ENCODE measurements at regions not wholly inside any gene's neighbourhood (a gene's known extent, or its start where the extent isn't known, plus 50 kb on each side); places are given as distances from the start of the nearest gene placed in this dataset.
A peak's percentile ranks its signal among the peaks of the same experiment; 100 is the strongest.
"Not testable (repeated sequence)": the region's sequence is repeated elsewhere in the genome, so short reads cannot be mapped to it uniquely, and the experiment has no call there.

DNA sequence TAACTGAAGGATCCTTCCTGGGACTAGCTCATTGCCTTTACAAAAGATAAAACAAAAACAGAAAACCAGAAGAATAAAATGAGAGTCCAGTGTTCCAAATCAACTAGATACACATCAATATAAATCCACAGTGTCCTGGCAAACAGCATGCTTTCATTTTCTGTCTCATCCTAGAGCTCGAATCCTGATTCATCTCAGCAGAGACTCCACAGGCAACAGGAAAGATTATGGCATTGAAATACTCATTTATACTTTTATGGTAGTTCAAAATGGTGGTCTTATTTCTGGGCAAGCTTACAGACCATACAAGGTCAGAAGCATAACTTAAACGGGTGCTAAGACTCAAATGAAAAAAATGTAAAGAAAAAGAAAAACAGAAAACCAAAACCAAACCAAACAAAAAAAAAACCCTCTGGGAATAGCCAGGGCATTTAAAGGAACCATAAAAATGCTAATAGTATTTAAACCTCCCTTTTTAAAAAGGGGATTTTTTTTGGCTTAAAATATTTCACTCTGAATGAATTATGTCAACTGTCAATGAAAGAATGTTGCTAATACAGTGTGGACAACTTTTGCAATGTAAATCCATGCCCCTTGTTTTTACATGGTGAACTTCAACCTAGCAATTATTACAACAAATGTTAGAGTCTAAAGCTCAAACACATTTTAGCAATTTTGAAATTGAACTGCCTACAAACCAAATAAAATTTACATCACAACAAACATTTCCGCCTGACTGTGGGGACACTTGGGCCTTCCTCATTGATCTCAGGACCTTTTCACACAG, 57.9 kb downstream of the GPR101 start:
- DNase-seq (ENCODE audit: low read depth): no peak

DNA sequence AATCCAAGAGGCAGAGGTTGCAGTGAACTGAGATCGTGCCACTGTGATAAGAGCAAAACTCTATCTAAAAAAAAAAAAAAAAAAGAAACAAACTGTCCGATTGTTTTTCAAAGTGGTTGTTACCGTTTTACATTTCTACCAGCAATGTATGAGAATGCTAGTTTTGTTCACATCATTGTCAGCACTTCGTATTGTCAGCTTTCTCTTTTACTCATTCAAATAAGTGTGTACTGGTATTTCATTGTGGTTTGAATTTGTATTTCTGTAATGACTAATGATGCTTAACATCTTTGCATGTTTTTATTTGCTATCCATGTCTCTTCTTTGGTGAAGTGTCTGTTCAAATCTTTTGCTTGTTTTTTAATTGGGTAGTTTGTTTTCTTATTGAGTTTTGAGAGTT, 65.8 kb downstream of the GPR101 start:
- no peak for DNase-seq (ENCODE audit: low read depth)

- no peak for DNase-seq (ENCODE audit: low read depth)
Measured at GRCh38 chrX:136963973-136964372, 69.8 kb downstream of the GPR101 start.

DNA sequence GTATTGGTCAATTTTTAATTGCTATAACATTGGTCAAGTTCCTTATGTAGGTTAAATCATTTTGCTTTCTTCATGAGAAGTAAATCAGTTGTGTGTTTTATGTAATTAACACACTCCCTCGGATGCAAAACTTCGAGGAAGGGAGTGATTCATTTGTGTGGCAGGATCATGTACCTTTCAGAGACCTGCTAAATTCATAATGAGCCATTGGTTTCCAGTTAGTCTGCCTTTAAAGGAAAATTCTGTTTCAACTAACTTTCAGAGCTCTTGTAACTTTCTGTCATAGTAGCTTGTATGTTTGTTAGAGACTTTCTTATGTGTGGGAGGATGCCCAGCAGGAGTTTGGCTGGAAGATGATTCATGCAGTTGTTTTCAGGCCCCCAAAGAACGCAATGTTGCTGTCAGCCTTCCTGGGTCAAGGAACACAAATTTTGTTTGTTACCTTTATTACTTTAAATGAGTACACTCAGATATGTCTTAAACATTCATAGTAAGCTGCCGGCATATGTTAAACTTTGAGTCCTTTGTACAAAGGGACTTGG, 72.1 kb downstream of the GPR101 start:
- peak; percentile 3 for DNase-seq (ENCODE audit: low read depth)

- peak; percentile 21 for DNase-seq (ENCODE audit: low read depth)
Measured at GRCh38 chrX:136954930-136955329, 74.4 kb upstream of the RBMX start.

DNA sequence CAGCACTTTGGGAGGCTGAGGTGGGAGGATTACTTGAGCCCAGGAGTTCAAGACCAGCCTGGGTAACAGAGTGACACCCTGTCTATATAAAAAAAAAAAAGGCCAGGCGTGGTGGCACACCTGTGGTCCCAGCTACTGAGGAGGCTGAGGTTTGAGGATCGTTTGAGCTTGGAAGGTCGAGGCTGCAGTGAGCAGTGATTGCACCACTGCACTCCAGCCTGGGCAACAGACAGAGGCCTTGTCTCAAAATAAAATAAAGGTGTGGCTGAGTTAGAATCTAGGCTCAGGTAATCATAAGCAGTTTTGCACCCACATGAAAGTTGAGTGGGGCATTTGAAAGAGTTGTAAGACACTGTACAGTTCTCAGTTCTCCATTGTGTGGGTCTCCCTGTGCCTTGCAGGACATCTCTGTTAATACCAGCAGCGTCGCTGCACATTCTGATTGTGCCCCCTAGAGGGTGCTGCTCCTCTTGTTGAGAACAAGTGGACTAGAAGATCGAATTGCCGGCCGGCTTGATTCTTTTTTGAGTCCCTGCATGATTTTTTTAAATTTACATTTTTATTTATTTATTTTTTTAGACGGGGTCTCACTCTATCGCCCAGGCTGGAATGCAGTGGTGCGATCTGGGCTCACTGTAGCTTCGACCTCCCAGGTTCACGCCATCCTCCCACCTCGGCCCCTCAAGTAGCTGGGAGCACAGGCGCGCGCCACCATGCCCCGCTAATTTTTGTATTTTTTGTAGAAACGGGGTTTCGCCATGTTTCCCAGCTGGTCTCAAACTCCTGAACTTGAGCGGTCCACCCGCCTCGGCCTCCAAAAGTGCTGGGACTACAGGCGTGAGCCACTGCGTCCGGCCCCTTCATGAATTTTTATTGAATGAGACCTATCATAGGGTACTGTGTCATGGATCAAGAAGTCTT, 73.6 kb upstream of the RBMX start:
- DNase-seq (ENCODE audit: low read depth): peak; percentile 67

GRCh38 chrX:136950211-136950610, 69.7 kb upstream of the RBMX start:
- DNase-seq (ENCODE audit: low read depth): no peak

DNA sequence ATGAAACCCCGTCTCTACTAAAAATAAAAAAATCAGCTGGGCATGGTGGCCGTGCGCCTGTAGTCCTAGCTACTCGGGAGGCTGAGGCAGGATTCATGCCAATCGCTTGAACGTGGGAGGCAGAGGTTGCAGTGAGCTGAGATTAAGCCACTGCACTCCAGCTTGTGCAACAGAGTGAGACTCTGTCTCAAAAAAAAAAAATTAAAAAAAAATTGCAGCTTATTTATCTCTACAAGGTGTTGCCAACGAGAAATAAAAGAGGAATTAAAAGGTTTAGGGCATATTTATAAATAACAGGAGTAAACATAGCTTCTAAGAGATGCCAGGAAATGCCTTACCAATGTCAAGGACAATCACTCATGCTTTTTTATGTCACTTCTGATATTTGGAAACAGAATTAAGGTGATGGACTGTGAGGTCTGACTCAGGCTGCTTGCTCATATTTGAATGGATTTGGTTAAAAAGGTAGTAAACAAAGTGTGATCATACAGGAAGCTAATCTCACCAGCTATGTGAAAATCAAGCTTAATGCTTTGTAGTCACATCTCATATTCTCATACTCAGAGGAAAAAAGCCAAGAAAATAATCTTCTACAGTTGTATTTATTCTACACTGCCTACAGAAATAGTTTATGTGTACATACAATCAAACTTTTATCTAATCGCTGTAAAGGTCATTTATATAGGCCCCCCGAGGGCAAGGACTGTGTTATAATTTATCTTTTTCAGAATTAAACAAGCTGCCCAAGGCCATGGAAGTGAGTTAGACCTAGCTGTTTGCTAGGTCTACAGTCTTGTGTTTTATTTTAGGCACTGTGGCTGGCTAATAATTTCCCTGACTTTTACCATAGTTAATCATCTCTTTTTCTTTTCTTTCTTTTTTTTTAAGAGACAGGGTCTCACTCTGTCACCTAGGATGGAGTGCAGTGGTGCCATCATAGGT, 61.1 kb upstream of the RBMX start:
- no peak for DNase-seq (ENCODE audit: low read depth)

DNA sequence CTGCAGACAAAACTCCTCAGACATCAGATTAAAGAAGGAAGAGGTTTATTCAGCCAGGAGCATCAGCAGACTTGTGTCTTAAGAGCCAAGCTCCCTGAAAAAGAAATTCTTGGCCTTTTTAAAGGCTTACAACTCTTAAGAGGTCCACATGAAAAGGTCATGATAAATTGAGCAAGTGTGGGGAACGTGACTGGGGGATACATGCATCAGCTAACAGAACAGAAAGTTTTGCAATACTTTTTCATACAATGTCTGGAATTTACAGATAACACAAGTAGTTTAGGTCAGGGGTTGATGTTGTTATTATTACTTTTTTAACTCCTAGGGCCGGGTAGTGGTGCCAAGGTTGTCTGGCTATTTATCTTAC, 55.6 kb upstream of the RBMX start:
- no peak for DNase-seq (ENCODE audit: low read depth)

GRCh38 chrX:136935533-136936182, 55.1 kb upstream of the RBMX start:
- DNase-seq (ENCODE audit: low read depth): not testable (repeated sequence)

DNA sequence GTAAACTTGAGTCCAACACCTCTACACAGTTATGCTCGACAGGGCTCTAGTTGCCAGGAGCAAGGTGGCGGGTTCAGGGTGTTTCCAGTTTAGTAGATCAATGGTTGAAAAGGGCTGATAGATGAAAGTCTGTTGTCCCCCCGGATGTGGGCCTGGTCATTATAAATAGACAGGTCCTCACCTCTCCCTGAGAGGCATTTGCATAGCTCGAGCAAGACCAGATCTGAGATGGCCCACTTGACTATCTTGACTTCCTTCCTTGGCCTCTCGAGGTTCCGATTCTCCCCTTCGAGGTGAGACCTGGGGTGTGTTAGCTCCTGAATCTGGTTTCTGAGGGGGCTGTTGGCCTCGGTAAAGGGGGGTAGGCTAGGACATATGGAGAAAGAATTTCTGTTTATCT, 54.1 kb upstream of the RBMX start:
- not testable (repeated sequence) for DNase-seq (ENCODE audit: low read depth)

GRCh38 chrX:136933611-136934145, 53.2 kb upstream of the RBMX start:
- no peak for DNase-seq (ENCODE audit: low read depth)

GRCh38 chrX:136931661-136932060, 51.1 kb upstream of the RBMX start:
- DNase-seq (ENCODE audit: low read depth): no peak
